ENCODE measurements at regions not wholly inside any gene's neighbourhood (a gene's known extent, or its start where the extent isn't known, plus 50 kb on each side); places are given as distances from the start of the nearest gene placed in this dataset.

GRCh38 chr19:31001991-31002390 is 347.2 kb downstream of the TSHZ3 start:
- TF ChIP-seq EP300 (IDR thresholded peaks at IDR 0.05) (no peak), CTCF (IDR thresholded peaks at IDR 0.05) (no peak), POLR2AphosphoS5 (IDR thresholded peaks at IDR 0.05) (no peak), POLR2A (IDR thresholded peaks at IDR 0.05) (no peak)
- H3K4me1 ChIP-seq, result no peaks in the 10 kb centered on the region
- H3K36me3 ChIP-seq, result no peaks in the 10 kb centered on the region
- H3K27me3 ChIP-seq, result peaks cover 12% of the 10 kb centered on the region
- no peak overlapping the region for H3K4me3 ChIP-seq
- no peak overlapping the region for H3K27ac ChIP-seq
- no peaks in the 10 kb centered on the region for H3K9me3 ChIP-seq
- no peak for DNase-seq (ENCODE audit: low spot score in 2 of 2)
- WGBS, result 54% methylated on average over 11 of the region's 11 CpGs

GRCh38 chr19:31000913-31001312 is 348.3 kb downstream of the TSHZ3 start:
- H3K27ac ChIP-seq, result no peak overlapping the region
- DNase-seq (ENCODE audit: low spot score in 2 of 2), result no peak
- peaks cover 12% of the 10 kb centered on the region for H3K27me3 ChIP-seq
- 77% methylated on average over 2 of the region's 2 CpGs for WGBS
- H3K4me3 ChIP-seq, result no peak overlapping the region
- no peaks in the 10 kb centered on the region for H3K36me3 ChIP-seq
- TF ChIP-seq EP300 (IDR thresholded peaks at IDR 0.05), result no peak
- TF ChIP-seq POLR2AphosphoS5 (IDR thresholded peaks at IDR 0.05), result no peak
- no peak for TF ChIP-seq POLR2A (IDR thresholded peaks at IDR 0.05)
- TF ChIP-seq CTCF (IDR thresholded peaks at IDR 0.05), result no peak
- H3K4me1 ChIP-seq, result no peaks in the 10 kb centered on the region
- no peaks in the 10 kb centered on the region for H3K9me3 ChIP-seq

- Histone ChIP-seq H3K27ac (no peak overlapping the region), H3K36me3 (no peaks in the 10 kb centered on the region), H3K4me3 (no peak overlapping the region), H3K4me1 (no peaks in the 10 kb centered on the region), H3K27me3 (peaks cover 12% of the 10 kb centered on the region), H3K9me3 (no peaks in the 10 kb centered on the region)
- no peak for DNase-seq (ENCODE audit: low spot score in 2 of 2)
- WGBS, result 68% methylated on average over 2 of the region's 2 CpGs
- TF ChIP-seq POLR2AphosphoS5 (IDR thresholded peaks at IDR 0.05) (no peak), EP300 (IDR thresholded peaks at IDR 0.05) (no peak), POLR2A (IDR thresholded peaks at IDR 0.05) (no peak), CTCF (IDR thresholded peaks at IDR 0.05) (no peak)
Measured at GRCh38 chr19:30999726-31000125, 349.5 kb downstream of the TSHZ3 start.

- peaks cover 12% of the 10 kb centered on the region for H3K27me3 ChIP-seq
- H3K36me3 ChIP-seq, result no peaks in the 10 kb centered on the region
- DNase-seq (ENCODE audit: low spot score in 2 of 2), result no peak
- H3K9me3 ChIP-seq, result no peaks in the 10 kb centered on the region
- TF ChIP-seq POLR2AphosphoS5 (IDR thresholded peaks at IDR 0.05) (no peak), CTCF (IDR thresholded peaks at IDR 0.05) (no peak), POLR2A (IDR thresholded peaks at IDR 0.05) (no peak), EP300 (IDR thresholded peaks at IDR 0.05) (no peak)
- 71% methylated on average over 4 of the region's 4 CpGs for WGBS
- H3K27ac ChIP-seq, result no peak overlapping the region
- no peaks in the 10 kb centered on the region for H3K4me1 ChIP-seq
- H3K4me3 ChIP-seq, result no peak overlapping the region
Measured at GRCh38 chr19:30997222-30997621, 352.0 kb downstream of the TSHZ3 start.

GRCh38 chr19:30978639-30979038 is 370.6 kb downstream of the TSHZ3 start:
- Histone ChIP-seq H3K27me3 (no peaks in the 10 kb centered on the region), H3K36me3 (no peaks in the 10 kb centered on the region), H3K4me1 (no peaks in the 10 kb centered on the region), H3K9me3 (peaks cover 10% of the 10 kb centered on the region), H3K4me3 (no peak overlapping the region), H3K27ac (no peak overlapping the region)
- DNase-seq (ENCODE audit: low spot score in 2 of 2), result no peak
- TF ChIP-seq POLR2A (IDR thresholded peaks at IDR 0.05) (no peak), CTCF (IDR thresholded peaks at IDR 0.05) (no peak), EP300 (IDR thresholded peaks at IDR 0.05) (no peak), POLR2AphosphoS5 (IDR thresholded peaks at IDR 0.05) (no peak)
- WGBS, result 47% methylated on average over 4 of the region's 4 CpGs
